ENCODE measurements at regions not wholly inside any gene's neighbourhood (a gene's known extent, or its start where the extent isn't known, plus 50 kb on each side); places are given as distances from the start of the nearest gene placed in this dataset.
"Not testable (repeated sequence)": the region's sequence is repeated elsewhere in the genome, so short reads cannot be mapped to it uniquely, and the experiment has no call there.

GRCh38 chr10:121134711-121135110 lies 283.5 kb downstream of the WDR11 start:
- no peak for TF ChIP-seq CTCF (IDR thresholded peaks at IDR 0.05; ENCODE audit: low read depth, low read length, missing control alignments)
- no peak overlapping the region for H3K4me3 ChIP-seq (ENCODE audit: low read depth, low read length)
- DNase-seq (ENCODE audit: low read depth): no peak

- DNase-seq (ENCODE audit: low read depth): no peak
- TF ChIP-seq CTCF (IDR thresholded peaks at IDR 0.05; ENCODE audit: low read depth, low read length, missing control alignments): no peak
- no peak overlapping the region for H3K4me3 ChIP-seq (ENCODE audit: low read depth, low read length)
Measured at GRCh38 chr10:121135512-121135911, 284.4 kb downstream of the WDR11 start.

GRCh38 chr10:121137533-121137932 lies 286.4 kb downstream of the WDR11 start:
- no peak overlapping the region for H3K4me3 ChIP-seq (ENCODE audit: low read depth, low read length)
- DNase-seq (ENCODE audit: low read depth): no peak
- TF ChIP-seq CTCF (IDR thresholded peaks at IDR 0.05; ENCODE audit: low read depth, low read length, missing control alignments): no peak

- no peak for DNase-seq (ENCODE audit: low read depth)
- no peak for TF ChIP-seq CTCF (IDR thresholded peaks at IDR 0.05; ENCODE audit: low read depth, low read length, missing control alignments)
- H3K4me3 ChIP-seq (ENCODE audit: low read depth, low read length): no peak overlapping the region
Measured at GRCh38 chr10:121138112-121138860, 287.1 kb downstream of the WDR11 start.

- no peak for DNase-seq (ENCODE audit: low read depth)
- H3K4me3 ChIP-seq (ENCODE audit: low read depth, low read length): no peak overlapping the region
- TF ChIP-seq CTCF (IDR thresholded peaks at IDR 0.05; ENCODE audit: low read depth, low read length, missing control alignments): no peak
Measured at GRCh38 chr10:121138918-121139317, 287.8 kb downstream of the WDR11 start.

- H3K4me3 ChIP-seq (ENCODE audit: low read depth, low read length); DNase-seq (ENCODE audit: low read depth): not testable (repeated sequence)
Measured at GRCh38 chr10:121145802-121146395, 294.7 kb downstream of the WDR11 start.

GRCh38 chr10:121148921-121149320 lies 297.8 kb downstream of the WDR11 start:
- no peak for TF ChIP-seq CTCF (IDR thresholded peaks at IDR 0.05; ENCODE audit: low read depth, low read length, missing control alignments)
- H3K4me3 ChIP-seq (ENCODE audit: low read depth, low read length): no peak overlapping the region
- no peak for DNase-seq (ENCODE audit: low read depth)
